Heart right ventricle (tissue), 16 donors: ENCODE measurements at regions not wholly inside any gene's neighbourhood (a gene's known extent, or its start where the extent isn't known, plus 50 kb on each side); places are given as distances from the start of the nearest gene placed in this dataset.

Experiments used
- ATAC-seq, 8 donors: fragments of 200-7000 bp; cut with Tn5 transposase; one replicate each; pipeline ENCODE4 v1.9.1; 2020; ENCODE audit warnings: mild to moderate bottlenecking in 8 of 8, moderate library complexity in 8 of 8, moderate number of reproducible peaks in 1 of 8
- DNase-seq, 2 donors: peaks; one replicate each; pipeline ENCODE4 v3.0.0-alpha.2; 2020
- H3K27ac ChIP-seq, 10 donors: fragments of 200-600 bp; sonication (generic) in 2 of 10; one replicate each; pipeline versions ENCODE4 v1.5.0 to v1.8.0; 2020 to 2022; ENCODE audit warnings: mild to moderate bottlenecking in 3 of 10
- H3K27me3 ChIP-seq, 7 donors: fragments of 200-600 bp; one replicate each; pipeline ENCODE4 v1.8.0; 2021 to 2022; ENCODE audit warnings: mild to moderate bottlenecking in 2 of 7
- H3K36me3 ChIP-seq, 9 donors: fragments of 200-600 bp; sonication (generic) in 1 of 9; one replicate each; pipeline versions ENCODE4 v1.5.0 to v1.8.0; 2020 to 2022; ENCODE audit warnings: mild to moderate bottlenecking in 2 of 9
- H3K4me1 ChIP-seq, 9 donors: fragments of 200-600 bp; sonication (generic) in 1 of 9; one replicate each; pipeline versions ENCODE4 v1.5.0 to v1.8.0; 2020 to 2022; ENCODE audit warnings: mild to moderate bottlenecking in 4 of 9
- H3K4me3 ChIP-seq, 10 donors: fragments of 200-600 bp; sonication (generic) in 2 of 10; one replicate each; pipeline versions ENCODE4 v1.5.0 to v1.8.0; 2020 to 2022; ENCODE audit warnings: mild to moderate bottlenecking in 7 of 10, moderate library complexity in 2 of 10
- H3K9me3 ChIP-seq, 11 donors: fragments of 200-600 bp in 10 of 11; sonication (generic) in 2 of 11; one replicate each; pipeline versions ENCODE4 v1.5.0 to v1.8.0; 2013 to 2022; ENCODE audit warnings: mild to moderate bottlenecking in 2 of 11, control low read depth in 1 of 11, moderate library complexity in 1 of 11
- WGBS, 2 donors: extraction: QIAGEN DNeasy Blood & Tissue Kit; methylation state at CpG; one replicate each; pipeline ENCODE4 v1.1.7; 2013; ENCODE audit warnings: inconsistent platforms in 1 of 2; 5-methylcytosine and 5-hydroxymethylcytosine counted together
- intact Hi-C, 10 donors: fragments of 100-400 bp; cut with DNase I; formaldehyde crosslinking; loops; one replicate each; pipeline versions ENCODE4 v1.11.1 to v1.14.2; 2022
- TF ChIP-seq, protein P1 (sequence below), 9 donors: fragments of 200-600 bp; sonication (generic) in 2 of 9; IDR thresholded peaks; one replicate each; pipeline versions ENCODE4 v1.5.0 to v1.8.0; 2021 to 2022; ENCODE audit warnings: antibody characterized with exemption in 9 of 9, mild to moderate bottlenecking in 5 of 9, moderate library complexity in 1 of 9
- donor health status: Arrhythmogenic right ventricular cardiomyopathy.
- donor health status: ischemic (EF 13 %, LVEDD 7.1; RV severe dilation, severe dysfunction).
- donor health status: healthy with polysubstance abuse.
- donor health status: DM: no; HTN: yes; CAD: no.
- donor health status: DM: no; HTN: no; CAD: no.
- donor health status: ischemic (EF 25% LVEDD 6.9; RV normal size, moderate dysfunction).
- donor health status: ischemic (EF 25% LVEDD 5.7; RV mildly dilated, moderate dysfunction).
- donor health status: healthy.
- donor health status: DM: yes; HTN: yes; CAD: no.
- donor health status: Ischemic cardiomyopathy.
- donor health status: ischemic (EF 35%, LVEDD 5.7; RV mildly dilated, moderate dysfunction).
- donor health status: nonischemic (EF 11% LVEDD 7.7; RV severe dilation, severe dysfunction).
- donor health status: DM: yes; HTN: yes; CAD: no.
- donor health status: PGD.
- donor health status: ischemic (EF 29% LVEDD 5.4; RV normal size, mild dysfunction).
- donor health status: nonischemic (EF 23%, LVEDD 6.1; RV moderate dilation, normal function).

DNA sequence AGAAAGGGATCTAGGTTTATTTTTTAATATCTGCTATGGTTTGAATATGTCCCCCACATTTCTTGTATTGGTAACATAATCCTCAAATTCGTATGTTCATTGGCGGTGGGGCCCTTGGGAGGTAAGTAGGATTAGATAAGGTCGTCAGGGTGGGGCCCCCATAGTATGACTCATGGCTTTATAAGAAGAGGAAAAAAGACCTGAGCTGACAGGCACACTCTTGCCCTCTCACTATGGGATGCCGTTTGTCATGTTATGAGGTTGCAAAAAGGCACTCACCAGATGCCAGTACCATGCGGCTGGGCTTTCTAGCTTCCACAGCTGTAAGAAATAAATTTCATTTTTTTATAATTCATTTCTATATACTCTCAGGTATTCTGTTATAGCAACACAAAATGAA lies 67.3 kb upstream of the SGCD start:
- Histone ChIP-seq H3K27me3 (no peaks in the 10 kb centered on the region), H3K27ac (no peak overlapping the region), H3K36me3 (no peaks in the 10 kb centered on the region), H3K4me1 (no peaks in the 10 kb centered on the region), H3K9me3 (peaks cover 0 to 5% (median 0%) of the 10 kb centered on the region in 11 donors), H3K4me3 (no peak overlapping the region)
- DNase-seq (no peak), ATAC-seq (peak in 4 of 8 donors; percentile 46 to 62 (median 56))
- intact Hi-C loops = no loop called here
- WGBS, 2 donors = 33 to 36% methylated on average over 5 of the region's 5 CpGs
- TF ChIP-seq, protein P1, sequence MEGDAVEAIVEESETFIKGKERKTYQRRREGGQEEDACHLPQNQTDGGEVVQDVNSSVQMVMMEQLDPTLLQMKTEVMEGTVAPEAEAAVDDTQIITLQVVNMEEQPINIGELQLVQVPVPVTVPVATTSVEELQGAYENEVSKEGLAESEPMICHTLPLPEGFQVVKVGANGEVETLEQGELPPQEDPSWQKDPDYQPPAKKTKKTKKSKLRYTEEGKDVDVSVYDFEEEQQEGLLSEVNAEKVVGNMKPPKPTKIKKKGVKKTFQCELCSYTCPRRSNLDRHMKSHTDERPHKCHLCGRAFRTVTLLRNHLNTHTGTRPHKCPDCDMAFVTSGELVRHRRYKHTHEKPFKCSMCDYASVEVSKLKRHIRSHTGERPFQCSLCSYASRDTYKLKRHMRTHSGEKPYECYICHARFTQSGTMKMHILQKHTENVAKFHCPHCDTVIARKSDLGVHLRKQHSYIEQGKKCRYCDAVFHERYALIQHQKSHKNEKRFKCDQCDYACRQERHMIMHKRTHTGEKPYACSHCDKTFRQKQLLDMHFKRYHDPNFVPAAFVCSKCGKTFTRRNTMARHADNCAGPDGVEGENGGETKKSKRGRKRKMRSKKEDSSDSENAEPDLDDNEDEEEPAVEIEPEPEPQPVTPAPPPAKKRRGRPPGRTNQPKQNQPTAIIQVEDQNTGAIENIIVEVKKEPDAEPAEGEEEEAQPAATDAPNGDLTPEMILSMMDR (IDR thresholded peaks at IDR 0.05) = no peak

DNA sequence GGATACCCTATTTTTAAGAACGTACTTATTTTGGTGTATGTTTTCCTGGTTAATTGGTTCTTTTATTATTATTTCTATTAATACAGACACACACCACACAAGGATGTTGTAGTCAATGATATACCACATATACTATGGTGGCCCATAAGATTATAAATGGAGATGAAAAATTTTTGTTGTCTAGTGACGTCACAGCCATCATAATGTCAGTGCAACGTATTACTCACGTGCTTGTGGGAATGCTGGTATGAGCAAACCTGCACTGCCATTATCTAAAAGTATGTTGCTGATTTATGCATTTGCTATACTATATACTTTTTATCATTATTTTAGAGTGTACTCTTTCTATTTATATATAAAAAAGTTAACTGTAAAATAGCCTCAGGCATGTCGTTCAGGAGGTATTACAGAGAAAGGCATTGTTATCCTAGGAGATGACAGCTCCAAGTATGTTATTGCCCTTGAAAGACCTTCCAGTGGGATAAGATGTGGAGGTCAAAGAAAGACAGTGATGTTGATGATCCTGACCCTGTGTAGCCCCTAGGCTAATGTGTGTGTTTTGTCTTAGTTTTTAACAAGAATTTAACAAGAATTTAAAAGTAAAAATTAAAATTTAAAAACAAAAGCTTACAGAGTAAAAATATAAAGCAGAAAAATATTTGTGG lies 65.6 kb upstream of the SGCD start:
- H3K36me3 ChIP-seq = no peaks in the 10 kb centered on the region
- H3K27me3 ChIP-seq = no peaks in the 10 kb centered on the region
- peaks cover 0 to 5% (median 0%) of the 10 kb centered on the region in 11 donors for H3K9me3 ChIP-seq
- no peak overlapping the region for H3K4me3 ChIP-seq
- no peak for DNase-seq
- TF ChIP-seq, protein P1 (IDR thresholded peaks at IDR 0.05) = no peak
- ATAC-seq = peak in 1 of 8 donors; percentile 57
- no peaks in the 10 kb centered on the region for H3K4me1 ChIP-seq
- intact Hi-C loops = no loop called here
- WGBS, 2 donors = 53 to 69% methylated on average over 5 of the region's 5 CpGs
- H3K27ac ChIP-seq = no peak overlapping the region

GRCh38 chr5:156271569-156271968 lies 55.4 kb upstream of the SGCD start:
- peak overlapping the region in 9 of 10 donors; percentile 15 to 70 (median 62) for H3K27ac ChIP-seq
- no peaks in the 10 kb centered on the region for H3K36me3 ChIP-seq
- peaks cover 0 to 38% (median 14%) of the 10 kb centered on the region in 9 donors for H3K4me1 ChIP-seq
- ATAC-seq (peak; percentile 83 to 99 (median 91)), DNase-seq (peak; percentile 12 to 40)
- no peak overlapping the region for H3K4me3 ChIP-seq
- H3K9me3 ChIP-seq = peaks cover 0 to 12% (median 0%) of the 10 kb centered on the region in 11 donors
- TF ChIP-seq, protein P1 (IDR thresholded peaks at IDR 0.05) = no peak
- no peaks in the 10 kb centered on the region for H3K27me3 ChIP-seq
- intact Hi-C loops = no loop called here

GRCh38 chr5:156272139-156272538 lies 54.8 kb upstream of the SGCD start:
- ATAC-seq = no peak
- H3K9me3 ChIP-seq = peaks cover 0 to 12% (median 0%) of the 10 kb centered on the region in 11 donors
- H3K36me3 ChIP-seq = no peaks in the 10 kb centered on the region
- H3K27ac ChIP-seq = peak overlapping the region in 9 of 10 donors; percentile 5 to 70 (median 62)
- H3K4me1 ChIP-seq = peaks cover 0 to 42% (median 14%) of the 10 kb centered on the region in 9 donors
- DNase-seq = no peak
- H3K4me3 ChIP-seq = no peak overlapping the region
- no peaks in the 10 kb centered on the region for H3K27me3 ChIP-seq
- TF ChIP-seq, protein P1 (IDR thresholded peaks at IDR 0.05) = no peak
- 92 to 94% methylated on average over 3 of the region's 3 CpGs for WGBS, 2 donors
- intact Hi-C loops = no loop called here
